ENCODE measurements at regions not wholly inside any gene's neighbourhood (a gene's known extent, or its start where the extent isn't known, plus 50 kb on each side); places are given as distances from the start of the nearest gene placed in this dataset.

DNA sequence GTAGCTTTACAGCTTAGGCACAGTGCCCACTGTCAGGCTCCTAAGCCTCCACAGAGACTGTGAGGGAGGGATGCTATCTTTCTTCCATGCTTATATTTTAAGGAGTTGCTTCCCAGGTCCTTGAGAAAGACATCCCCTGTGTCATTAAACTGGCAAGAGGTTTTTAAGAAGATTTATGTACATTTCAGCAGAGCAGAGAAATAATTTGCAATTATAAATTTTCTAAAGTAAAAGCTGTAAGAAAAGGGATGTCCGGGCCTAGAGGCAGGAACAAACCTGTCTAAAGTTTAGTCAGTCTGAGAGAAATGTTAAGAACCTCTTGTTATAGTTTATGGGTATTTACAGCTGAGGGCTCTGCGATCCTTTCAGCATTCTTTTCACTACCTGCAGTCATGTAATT is 716.1 kb downstream of the SLC16A7 start:
- no peaks in the 10 kb centered on the region for H3K36me3 ChIP-seq (ENCODE audit: control insufficient read depth in 4 of 4, insufficient read depth in 4 of 4, low read length in 3 of 4)
- no peaks in the 10 kb centered on the region for H3K9me3 ChIP-seq (ENCODE audit: control extremely low read depth in 1 of 5, control insufficient read depth in 4 of 5, insufficient read depth in 2 of 5, low read depth in 1 of 5, low read length in 4 of 5)
- H3K27ac ChIP-seq (ENCODE audit: insufficient read depth in 1 of 2, low read depth in 1 of 2, low read length in 2 of 2, poor library complexity in 1 of 2, severe bottlenecking in 2 of 2), result no peak overlapping the region
- H3K4me1 ChIP-seq (ENCODE audit: control extremely low read depth in 1 of 4, control insufficient read depth in 4 of 4, insufficient read depth in 4 of 4, low read length in 3 of 4), result peaks cover 0 to 8% (median 0%) of the 10 kb centered on the region in 4 experiments
- no peak for DNase-seq
- POLR2A ChIA-PET, result no interaction called here
- no peak overlapping the region for H3K4me3 ChIP-seq (ENCODE audit: control insufficient read depth in 1 of 7, extremely low read depth in 1 of 7, insufficient read depth in 4 of 7, low read depth in 2 of 7, low read length in 6 of 7)
- H3K27me3 ChIP-seq (replicated peaks in 2 of 5; ENCODE audit: control insufficient read depth in 4 of 5, insufficient read depth in 5 of 5, low read length in 4 of 5), result no peaks in the 10 kb centered on the region
- 60% methylated on average over 1 of the region's 2 CpGs for WGBS (ENCODE audit: insufficient coverage)
- CTCF ChIA-PET, result interaction anchor here (0.7 kb wide), 1 partner anchor 127 kb away, joined by 3 read pairs; no protein-coding TSS in a partner anchor

DNA sequence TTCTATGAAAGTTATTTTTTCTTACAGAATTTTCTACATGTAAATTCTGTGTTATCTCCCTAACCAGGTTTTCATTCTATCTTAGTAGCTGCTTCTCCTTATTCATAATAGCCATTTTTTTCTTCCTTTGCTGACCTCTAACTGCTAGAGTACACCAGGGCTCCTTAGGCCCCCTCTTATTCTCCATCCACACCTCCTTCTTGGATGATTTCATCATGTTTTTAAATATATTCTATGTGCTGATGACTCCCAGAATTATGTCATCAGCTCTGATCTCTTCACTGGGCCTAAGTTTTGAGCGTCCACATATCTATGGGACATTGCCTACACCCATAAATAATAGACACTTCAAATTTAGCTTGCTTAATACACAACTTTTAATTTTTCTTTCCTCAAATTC is 721.5 kb downstream of the SLC16A7 start:
- Histone ChIP-seq H3K4me3 (ENCODE audit: control insufficient read depth in 1 of 7, extremely low read depth in 1 of 7, insufficient read depth in 4 of 7, low read depth in 2 of 7, low read length in 6 of 7) (no peak overlapping the region), H3K9me3 (ENCODE audit: control extremely low read depth in 1 of 5, control insufficient read depth in 4 of 5, insufficient read depth in 2 of 5, low read depth in 1 of 5, low read length in 4 of 5) (no peaks in the 10 kb centered on the region), H3K4me1 (ENCODE audit: control extremely low read depth in 1 of 4, control insufficient read depth in 4 of 4, insufficient read depth in 4 of 4, low read length in 3 of 4) (no peaks in the 10 kb centered on the region), H3K27me3 (replicated peaks in 2 of 5; ENCODE audit: control insufficient read depth in 4 of 5, insufficient read depth in 5 of 5, low read length in 4 of 5) (no peaks in the 10 kb centered on the region), H3K27ac (ENCODE audit: insufficient read depth in 1 of 2, low read depth in 1 of 2, low read length in 2 of 2, poor library complexity in 1 of 2, severe bottlenecking in 2 of 2) (no peak overlapping the region), H3K36me3 (ENCODE audit: control insufficient read depth in 4 of 4, insufficient read depth in 4 of 4, low read length in 3 of 4) (no peaks in the 10 kb centered on the region)
- no peak for DNase-seq
- POLR2A ChIA-PET, result no interaction called here
- WGBS (ENCODE audit: insufficient coverage), result 83% methylated on average over 1 of the region's 1 CpG
- CTCF ChIA-PET, result no interaction called here

DNA sequence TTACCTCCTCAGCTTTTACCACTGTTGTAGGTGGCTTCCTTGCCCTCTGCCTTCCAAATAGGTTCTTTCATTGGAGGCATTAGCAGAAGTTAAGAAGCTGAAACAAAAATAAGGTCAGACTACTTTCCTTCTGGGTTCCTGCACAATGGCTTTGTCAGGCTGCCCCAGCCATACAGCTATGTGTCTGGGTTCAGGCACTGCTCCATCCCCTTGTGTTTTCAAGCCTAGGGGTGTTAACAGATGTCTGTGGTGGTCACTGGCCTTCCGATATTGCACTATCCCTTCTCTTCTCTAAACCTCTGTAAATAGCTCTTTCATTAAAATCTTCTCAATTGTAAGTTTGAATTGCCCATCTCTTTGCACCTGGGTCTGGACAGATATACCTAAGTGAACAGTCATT is 728.9 kb downstream of the SLC16A7 start:
- ChIA-PET CTCF (no interaction called here), POLR2A (no interaction called here)
- no CpG with 5 or more reads among the region's 1 CpG for WGBS (ENCODE audit: insufficient coverage)
- Histone ChIP-seq H3K4me3 (ENCODE audit: control insufficient read depth in 1 of 7, extremely low read depth in 1 of 7, insufficient read depth in 4 of 7, low read depth in 2 of 7, low read length in 6 of 7) (no peak overlapping the region), H3K27ac (ENCODE audit: insufficient read depth in 1 of 2, low read depth in 1 of 2, low read length in 2 of 2, poor library complexity in 1 of 2, severe bottlenecking in 2 of 2) (no peak overlapping the region), H3K27me3 (replicated peaks in 2 of 5; ENCODE audit: control insufficient read depth in 4 of 5, insufficient read depth in 5 of 5, low read length in 4 of 5) (no peaks in the 10 kb centered on the region), H3K4me1 (ENCODE audit: control extremely low read depth in 1 of 4, control insufficient read depth in 4 of 4, insufficient read depth in 4 of 4, low read length in 3 of 4) (no peaks in the 10 kb centered on the region), H3K36me3 (ENCODE audit: control insufficient read depth in 4 of 4, insufficient read depth in 4 of 4, low read length in 3 of 4) (no peaks in the 10 kb centered on the region), H3K9me3 (ENCODE audit: control extremely low read depth in 1 of 5, control insufficient read depth in 4 of 5, insufficient read depth in 2 of 5, low read depth in 1 of 5, low read length in 4 of 5) (peaks cover 0 to 1% (median 0%) of the 10 kb centered on the region in 5 experiments)
- DNase-seq, result no peak

DNA sequence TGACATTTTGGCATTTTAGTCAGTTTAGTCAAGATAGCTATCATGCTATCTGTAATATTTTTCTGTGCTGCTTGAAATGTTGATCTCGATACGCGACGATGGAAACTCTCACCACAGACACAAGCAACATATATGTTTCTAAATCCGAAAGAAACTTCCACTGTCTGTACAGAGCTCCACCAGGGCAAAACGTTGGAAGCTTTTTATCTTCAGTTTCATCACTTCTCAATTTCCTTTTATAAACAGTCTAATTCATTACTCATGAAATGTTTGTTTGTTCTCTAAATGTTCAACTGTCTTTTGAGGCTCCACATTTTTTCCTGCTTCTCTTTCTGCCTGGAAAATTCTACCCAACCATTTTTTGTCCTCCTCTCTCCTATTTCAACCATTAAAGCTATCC is 737.6 kb downstream of the SLC16A7 start:
- no peak for DNase-seq

DNA sequence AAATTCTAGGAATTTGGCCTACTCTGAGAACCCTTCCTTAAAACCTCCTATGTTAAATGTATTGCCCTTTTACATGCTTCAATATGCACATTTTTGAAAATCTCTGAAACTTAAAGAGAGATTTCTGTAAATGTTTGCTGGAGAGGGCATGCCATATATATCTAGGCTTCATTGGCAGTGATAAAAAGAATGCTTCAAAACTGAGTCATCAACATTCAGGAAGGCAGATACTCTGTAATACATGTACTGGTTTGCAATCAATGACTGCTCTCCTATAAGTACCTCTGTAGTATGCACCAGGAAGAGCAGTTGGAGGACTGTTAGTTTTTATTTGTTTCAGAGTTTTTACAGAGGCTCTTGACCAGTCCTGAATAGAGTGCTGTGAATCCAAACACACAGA is 739.9 kb downstream of the SLC16A7 start:
- POLR2A ChIA-PET, result no interaction called here
- Histone ChIP-seq H3K27me3 (replicated peaks in 2 of 5; ENCODE audit: control insufficient read depth in 4 of 5, insufficient read depth in 5 of 5, low read length in 4 of 5) (no peaks in the 10 kb centered on the region), H3K27ac (ENCODE audit: insufficient read depth in 1 of 2, low read depth in 1 of 2, low read length in 2 of 2, poor library complexity in 1 of 2, severe bottlenecking in 2 of 2) (no peak overlapping the region), H3K36me3 (ENCODE audit: control insufficient read depth in 4 of 4, insufficient read depth in 4 of 4, low read length in 3 of 4) (no peaks in the 10 kb centered on the region), H3K9me3 (ENCODE audit: control extremely low read depth in 1 of 5, control insufficient read depth in 4 of 5, insufficient read depth in 2 of 5, low read depth in 1 of 5, low read length in 4 of 5) (peaks cover 0 to 2% (median 0%) of the 10 kb centered on the region in 5 experiments), H3K4me3 (ENCODE audit: control insufficient read depth in 1 of 7, extremely low read depth in 1 of 7, insufficient read depth in 4 of 7, low read depth in 2 of 7, low read length in 6 of 7) (no peak overlapping the region), H3K4me1 (ENCODE audit: control extremely low read depth in 1 of 4, control insufficient read depth in 4 of 4, insufficient read depth in 4 of 4, low read length in 3 of 4) (no peaks in the 10 kb centered on the region)
- DNase-seq, result no peak
- CTCF ChIA-PET, result no interaction called here

More for the DNA sequence above, 737.6 kb downstream of the SLC16A7 start:
- Histone ChIP-seq H3K4me1 (ENCODE audit: control extremely low read depth in 1 of 4, control insufficient read depth in 4 of 4, insufficient read depth in 4 of 4, low read length in 3 of 4) (no peaks in the 10 kb centered on the region), H3K36me3 (ENCODE audit: control insufficient read depth in 4 of 4, insufficient read depth in 4 of 4, low read length in 3 of 4) (no peaks in the 10 kb centered on the region), H3K9me3 (ENCODE audit: control extremely low read depth in 1 of 5, control insufficient read depth in 4 of 5, insufficient read depth in 2 of 5, low read depth in 1 of 5, low read length in 4 of 5) (peaks cover 0 to 2% (median 0%) of the 10 kb centered on the region in 5 experiments), H3K27ac (ENCODE audit: insufficient read depth in 1 of 2, low read depth in 1 of 2, low read length in 2 of 2, poor library complexity in 1 of 2, severe bottlenecking in 2 of 2) (no peak overlapping the region), H3K4me3 (ENCODE audit: control insufficient read depth in 1 of 7, extremely low read depth in 1 of 7, insufficient read depth in 4 of 7, low read depth in 2 of 7, low read length in 6 of 7) (no peak overlapping the region), H3K27me3 (replicated peaks in 2 of 5; ENCODE audit: control insufficient read depth in 4 of 5, insufficient read depth in 5 of 5, low read length in 4 of 5) (no peaks in the 10 kb centered on the region)
- WGBS (ENCODE audit: insufficient coverage), result no CpG with 5 or more reads among the region's 6 CpGs
- ChIA-PET POLR2A (no interaction called here), CTCF (no interaction called here)

DNA sequence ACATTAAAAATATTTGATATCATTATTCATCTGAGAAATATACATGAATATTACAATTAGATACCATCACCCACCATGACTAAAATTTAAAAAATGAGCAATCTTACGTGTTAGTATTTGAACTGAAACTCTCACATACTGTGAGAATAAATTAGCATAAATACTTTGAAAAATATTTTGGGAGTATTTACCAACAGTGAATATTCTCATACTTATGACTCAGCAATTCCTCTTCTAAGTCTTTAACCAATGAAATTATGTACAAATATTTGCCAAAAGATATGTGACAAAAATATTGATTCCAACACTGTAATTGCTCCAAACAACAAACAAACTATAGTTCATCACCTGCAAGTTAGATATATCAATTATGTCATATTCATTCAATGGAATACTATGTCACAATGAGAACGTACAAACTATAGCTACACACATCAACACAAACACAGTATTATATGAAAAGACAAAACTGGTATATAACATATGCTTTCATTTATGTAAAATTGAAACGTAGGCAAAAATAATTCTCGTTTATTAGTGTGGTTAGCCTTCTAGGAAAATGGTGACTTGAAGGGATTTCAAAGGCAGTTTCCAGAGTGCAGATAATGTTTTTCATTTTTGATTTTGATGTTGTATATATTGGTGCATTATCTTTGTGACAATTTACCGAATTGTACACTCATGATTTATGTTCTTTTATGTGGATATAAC is 742.2 kb downstream of the SLC16A7 start:
- WGBS (ENCODE audit: insufficient coverage), result 100% methylated on average over 1 of the region's 5 CpGs
- no peaks in the 10 kb centered on the region for H3K36me3 ChIP-seq (ENCODE audit: control insufficient read depth in 4 of 4, insufficient read depth in 4 of 4, low read length in 3 of 4)
- H3K27ac ChIP-seq (ENCODE audit: insufficient read depth in 1 of 2, low read depth in 1 of 2, low read length in 2 of 2, poor library complexity in 1 of 2, severe bottlenecking in 2 of 2), result no peak overlapping the region
- peaks cover 0 to 2% (median 0%) of the 10 kb centered on the region in 5 experiments for H3K9me3 ChIP-seq (ENCODE audit: control extremely low read depth in 1 of 5, control insufficient read depth in 4 of 5, insufficient read depth in 2 of 5, low read depth in 1 of 5, low read length in 4 of 5)
- H3K4me1 ChIP-seq (ENCODE audit: control extremely low read depth in 1 of 4, control insufficient read depth in 4 of 4, insufficient read depth in 4 of 4, low read length in 3 of 4), result no peaks in the 10 kb centered on the region
- ChIA-PET CTCF (no interaction called here), POLR2A (no interaction called here)
- DNase-seq, result no peak
- no peaks in the 10 kb centered on the region for H3K27me3 ChIP-seq (replicated peaks in 2 of 5; ENCODE audit: control insufficient read depth in 4 of 5, insufficient read depth in 5 of 5, low read length in 4 of 5)
- no peak overlapping the region for H3K4me3 ChIP-seq (ENCODE audit: control insufficient read depth in 1 of 7, extremely low read depth in 1 of 7, insufficient read depth in 4 of 7, low read depth in 2 of 7, low read length in 6 of 7)

DNA sequence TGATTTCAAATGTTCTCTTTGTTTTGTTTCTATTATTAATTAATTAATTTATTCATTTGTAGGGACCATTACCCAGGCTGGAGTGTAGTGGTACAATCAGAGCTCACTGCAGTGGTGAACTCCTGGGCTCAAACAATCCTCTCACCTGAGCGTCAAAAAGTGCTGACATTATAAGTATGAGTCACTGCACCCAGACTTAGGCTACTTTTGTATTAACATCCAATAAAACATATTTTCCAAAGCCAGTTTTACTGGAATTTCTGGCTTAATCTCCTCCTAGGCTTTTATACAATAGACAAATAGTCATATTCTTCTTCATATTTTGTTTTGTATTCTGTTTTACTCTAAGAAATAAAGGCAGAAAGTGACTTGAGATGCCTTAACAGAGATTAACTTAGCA is 749.6 kb downstream of the SLC16A7 start:
- POLR2A ChIA-PET, result no interaction called here

More for the DNA sequence above, 749.6 kb downstream of the SLC16A7 start:
- H3K4me3 ChIP-seq (ENCODE audit: control insufficient read depth in 1 of 7, extremely low read depth in 1 of 7, insufficient read depth in 4 of 7, low read depth in 2 of 7, low read length in 6 of 7), result no peak overlapping the region
- H3K36me3 ChIP-seq (ENCODE audit: control insufficient read depth in 4 of 4, insufficient read depth in 4 of 4, low read length in 3 of 4), result no peaks in the 10 kb centered on the region
- H3K9me3 ChIP-seq (ENCODE audit: control extremely low read depth in 1 of 5, control insufficient read depth in 4 of 5, insufficient read depth in 2 of 5, low read depth in 1 of 5, low read length in 4 of 5), result no peaks in the 10 kb centered on the region
- H3K27me3 ChIP-seq (replicated peaks in 2 of 5; ENCODE audit: control insufficient read depth in 4 of 5, insufficient read depth in 5 of 5, low read length in 4 of 5), result no peaks in the 10 kb centered on the region
- CTCF ChIA-PET, result no interaction called here
- no CpG with 5 or more reads among the region's 1 CpG for WGBS (ENCODE audit: insufficient coverage)
- DNase-seq, result no peak
- no peak overlapping the region for H3K27ac ChIP-seq (ENCODE audit: insufficient read depth in 1 of 2, low read depth in 1 of 2, low read length in 2 of 2, poor library complexity in 1 of 2, severe bottlenecking in 2 of 2)
- H3K4me1 ChIP-seq (ENCODE audit: control extremely low read depth in 1 of 4, control insufficient read depth in 4 of 4, insufficient read depth in 4 of 4, low read length in 3 of 4), result no peaks in the 10 kb centered on the region

Data from common myeloid progenitor, CD34-positive (primary cell).